Activated B cell treated with CpG ODN at 0.5 μM for 24 hours (primary cell): ENCODE measurements at regions not wholly inside any gene's neighbourhood (a gene's known extent, or its start where the extent isn't known, plus 50 kb on each side); places are given as distances from the start of the nearest gene placed in this dataset.

Source experiments
- ATAC-seq: fragments of 200-7000 bp; cut with Tn5 transposase; one replicate; pipeline ENCODE4 v1.10.0; 2021; ENCODE audit warnings: low read depth, mild to moderate bottlenecking, moderate library complexity
- CTCF ChIA-PET: fragments of 350-600 bp; sonication (Branson Sonifier 250); formaldehyde crosslinking; loops from one replicate; lab custom pipeline; 2021; ENCODE audit warnings: antibody characterized with exemption; lab: Charles Lee
- POLR2A ChIA-PET: fragments of 350-600 bp; sonication (Branson Sonifier 250); formaldehyde crosslinking; loops from one replicate; lab custom pipeline; 2021; ENCODE audit warnings: antibody characterized with exemption; lab: Charles Lee
- DNase-seq: peaks from one replicate; pipeline ENCODE4 v3.0.0; 2022
- H3K27ac Mint-ChIP-seq: one replicate; pipeline ENCODE4 v1.8.0; 2020; ENCODE audit warnings: mixed read lengths
- H3K27me3 Mint-ChIP-seq: one replicate; pipeline ENCODE4 v1.8.0; 2021; ENCODE audit warnings: mixed read lengths
- H3K36me3 Mint-ChIP-seq: one replicate; pipeline ENCODE4 v1.8.0; 2021; ENCODE audit warnings: low read depth, mixed read lengths
- H3K4me1 Mint-ChIP-seq: one replicate; pipeline ENCODE4 v1.8.0; 2021; ENCODE audit warnings: mixed read lengths
- H3K4me3 Mint-ChIP-seq: one replicate; pipeline ENCODE4 v1.8.0; 2020; ENCODE audit warnings: mild to moderate bottlenecking, mixed read lengths
- H3K9me3 Mint-ChIP-seq: one replicate; pipeline ENCODE4 v1.8.0; 2020; ENCODE audit warnings: mixed read lengths
- CTCF ChIP-seq: fragments of 200-600 bp; IDR thresholded peaks from one replicate; pipeline ENCODE4 v1.8.0; 2022; ENCODE audit warnings: antibody characterized with exemption, mild to moderate bottlenecking
- intact Hi-C: fragments of 100-400 bp; cut with micrococcal nuclease; formaldehyde crosslinking; loops from one replicate; pipeline ENCODE4 v1.15.1; 2024

DNA sequence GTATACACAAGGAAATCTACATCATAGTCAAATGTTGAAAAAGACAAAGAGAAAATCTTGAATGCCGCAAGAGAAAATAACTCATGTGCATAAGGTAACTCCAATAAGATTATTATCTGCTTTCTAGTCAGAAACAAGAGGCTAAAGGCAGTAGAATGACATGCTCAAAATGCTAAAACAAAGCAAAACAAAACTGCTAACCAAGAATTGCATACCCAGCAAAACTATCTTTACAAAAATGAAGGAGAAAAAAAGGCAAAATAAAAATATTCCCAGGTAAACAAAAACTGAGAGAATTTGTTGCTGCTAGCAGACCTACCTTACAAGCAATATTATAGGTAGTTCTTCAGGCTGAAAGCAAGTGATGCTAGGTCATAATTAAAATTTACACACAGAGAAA, 76.4 kb upstream of the TMEM158 start:
- intact Hi-C loops, result no loop called here
- Mint-ChIP-seq H3K4me1 (no peaks in the 10 kb centered on the region), H3K4me3 (no peak overlapping the region), H3K27ac (no peak overlapping the region), H3K36me3 (peaks cover 4% of the 10 kb centered on the region), H3K27me3 (peaks cover 14% of the 10 kb centered on the region), H3K9me3 (peaks cover 16% of the 10 kb centered on the region)
- no peak for DNase-seq
- ChIA-PET POLR2A (no interaction called here), CTCF (no interaction called here)
- no peak for TF ChIP-seq CTCF
- no peak for ATAC-seq

- ChIA-PET POLR2A (no interaction called here), CTCF (no interaction called here)
- no peak overlapping the region for H3K4me3 Mint-ChIP-seq
- DNase-seq, result no peak
- ATAC-seq, result no peak
- H3K4me1 Mint-ChIP-seq, result no peaks in the 10 kb centered on the region
- no peak overlapping the region for H3K27ac Mint-ChIP-seq
- H3K27me3 Mint-ChIP-seq, result peaks cover 9% of the 10 kb centered on the region
- intact Hi-C loops, result no loop called here
- H3K9me3 Mint-ChIP-seq, result peaks cover 10% of the 10 kb centered on the region
- no peak for TF ChIP-seq CTCF
- H3K36me3 Mint-ChIP-seq, result no peaks in the 10 kb centered on the region
These were observed 80.4 kb upstream of the TMEM158 start for GRCh38 chr3:45306406-45307008.

DNA sequence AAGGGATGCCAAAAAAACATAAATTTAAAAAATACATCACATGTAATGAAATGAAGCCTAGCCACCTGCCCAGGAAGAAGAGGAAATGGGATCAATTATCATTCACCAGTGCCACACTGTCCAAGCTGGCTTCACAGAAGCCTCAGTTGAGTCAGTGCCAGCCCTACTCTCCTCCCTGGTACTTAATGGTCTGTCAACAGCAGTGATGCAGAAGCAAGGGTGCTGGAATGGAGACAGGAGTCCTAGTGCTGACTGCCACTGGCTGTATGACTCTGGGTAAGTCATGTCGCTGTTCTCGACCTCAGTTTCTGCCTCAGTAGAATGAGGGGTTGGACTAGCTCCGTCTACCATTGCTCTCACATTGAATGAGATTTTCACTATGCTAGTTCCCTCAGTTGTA, 78.5 kb upstream of the LARS2 start:
- Mint-ChIP-seq H3K27ac (no peak overlapping the region), H3K4me3 (no peak overlapping the region), H3K27me3 (peaks cover 23% of the 10 kb centered on the region), H3K36me3 (no peaks in the 10 kb centered on the region), H3K4me1 (no peaks in the 10 kb centered on the region), H3K9me3 (no peaks in the 10 kb centered on the region)
- ChIA-PET POLR2A (no interaction called here), CTCF (no interaction called here)
- intact Hi-C loops, result no loop called here
- no peak for TF ChIP-seq CTCF
- ATAC-seq (no peak), DNase-seq (no peak)

- ChIA-PET POLR2A (no interaction called here), CTCF (no interaction called here)
- no peak for TF ChIP-seq CTCF
- H3K27ac Mint-ChIP-seq, result no peak overlapping the region
- H3K27me3 Mint-ChIP-seq, result peaks cover 28% of the 10 kb centered on the region
- H3K4me3 Mint-ChIP-seq, result no peak overlapping the region
- ATAC-seq (no peak), DNase-seq (no peak)
- no peaks in the 10 kb centered on the region for H3K9me3 Mint-ChIP-seq
- no peaks in the 10 kb centered on the region for H3K36me3 Mint-ChIP-seq
- intact Hi-C loops, result no loop called here
- no peaks in the 10 kb centered on the region for H3K4me1 Mint-ChIP-seq
These were observed 77.0 kb upstream of the LARS2 start for GRCh38 chr3:45311327-45311726.

DNA sequence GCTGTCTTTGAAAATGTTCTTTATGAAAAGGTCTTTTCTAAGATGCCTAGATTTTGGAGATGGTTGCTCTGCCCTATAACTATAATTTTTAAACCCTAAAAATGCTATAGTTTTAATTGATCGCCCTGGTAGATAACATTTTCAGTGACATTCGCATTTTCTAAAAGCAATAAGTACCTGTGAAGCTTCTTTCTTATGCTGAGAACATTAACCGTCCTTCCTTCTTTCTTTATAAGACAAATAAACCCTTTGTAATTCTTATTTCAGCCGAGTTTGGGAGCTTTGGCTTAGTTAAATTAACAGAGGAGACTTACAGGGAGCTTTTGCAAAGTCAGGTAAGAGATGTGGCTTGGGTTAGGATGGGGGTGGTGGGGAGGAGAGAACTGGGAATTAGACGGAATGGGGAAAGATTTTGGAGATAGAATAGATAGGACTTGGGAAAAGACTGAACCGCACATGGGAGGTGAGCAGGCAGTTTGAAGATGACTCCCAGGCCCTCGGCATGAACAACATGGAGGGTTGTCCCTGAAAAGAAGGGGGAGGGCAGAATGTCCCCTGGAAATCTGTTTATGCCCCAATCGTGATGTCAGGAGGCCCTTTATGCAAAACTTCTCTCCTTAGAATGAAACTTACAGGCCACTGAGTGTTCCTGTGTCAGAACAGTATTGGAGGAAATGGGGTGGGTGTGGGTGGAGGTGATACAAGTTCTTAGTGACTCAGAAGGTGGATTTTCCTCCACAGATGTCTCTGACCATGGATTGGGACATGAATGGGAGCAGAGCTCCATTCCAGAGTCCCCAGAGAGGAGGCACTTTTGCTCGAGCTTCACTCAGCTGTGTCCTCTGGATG, 76.2 kb upstream of the LARS2 start:
- Mint-ChIP-seq H3K4me1 (no peaks in the 10 kb centered on the region), H3K27me3 (peaks cover 28% of the 10 kb centered on the region), H3K4me3 (no peak overlapping the region), H3K36me3 (no peaks in the 10 kb centered on the region), H3K27ac (no peak overlapping the region), H3K9me3 (no peaks in the 10 kb centered on the region)
- ChIA-PET CTCF (no interaction called here), POLR2A (no interaction called here)
- ATAC-seq (no peak), DNase-seq (no peak)
- no peak for TF ChIP-seq CTCF
- intact Hi-C loops, result no loop called here
